Hepatocyte (in vitro differentiated cells): ENCODE measurements at regions not wholly inside any gene's neighbourhood (a gene's known extent, or its start where the extent isn't known, plus 50 kb on each side); places are given as distances from the start of the nearest gene placed in this dataset.

Experiments
- EZH2 ChIP-seq: fragments of 200-600 bp; sonication (generic); IDR thresholded peaks from 2 replicates; pipeline ENCODE4 v1.6.1; 2016; ENCODE audit warnings: antibody characterized with exemption, mild to moderate bottlenecking, borderline replicate concordance
- EZH2phosphoT487 ChIP-seq: fragments of 200-600 bp; sonication (generic); IDR thresholded peaks from one replicate; pipeline ENCODE4 v1.6.1; 2018; ENCODE audit warnings: antibody characterized with exemption, mild to moderate bottlenecking, low read depth, moderate library complexity; ENCODE audit not compliant: unreplicated experiment, severe bottlenecking
- TF ChIP-seq, protein P1 (sequence below): fragments of 200-600 bp; sonication (generic); IDR thresholded peaks from 2 replicates; pipeline ENCODE4 v1.5.1; 2016; ENCODE audit warnings: antibody characterized with exemption, mild to moderate bottlenecking; ENCODE audit not compliant: poor library complexity

- TF ChIP-seq, protein P1, sequence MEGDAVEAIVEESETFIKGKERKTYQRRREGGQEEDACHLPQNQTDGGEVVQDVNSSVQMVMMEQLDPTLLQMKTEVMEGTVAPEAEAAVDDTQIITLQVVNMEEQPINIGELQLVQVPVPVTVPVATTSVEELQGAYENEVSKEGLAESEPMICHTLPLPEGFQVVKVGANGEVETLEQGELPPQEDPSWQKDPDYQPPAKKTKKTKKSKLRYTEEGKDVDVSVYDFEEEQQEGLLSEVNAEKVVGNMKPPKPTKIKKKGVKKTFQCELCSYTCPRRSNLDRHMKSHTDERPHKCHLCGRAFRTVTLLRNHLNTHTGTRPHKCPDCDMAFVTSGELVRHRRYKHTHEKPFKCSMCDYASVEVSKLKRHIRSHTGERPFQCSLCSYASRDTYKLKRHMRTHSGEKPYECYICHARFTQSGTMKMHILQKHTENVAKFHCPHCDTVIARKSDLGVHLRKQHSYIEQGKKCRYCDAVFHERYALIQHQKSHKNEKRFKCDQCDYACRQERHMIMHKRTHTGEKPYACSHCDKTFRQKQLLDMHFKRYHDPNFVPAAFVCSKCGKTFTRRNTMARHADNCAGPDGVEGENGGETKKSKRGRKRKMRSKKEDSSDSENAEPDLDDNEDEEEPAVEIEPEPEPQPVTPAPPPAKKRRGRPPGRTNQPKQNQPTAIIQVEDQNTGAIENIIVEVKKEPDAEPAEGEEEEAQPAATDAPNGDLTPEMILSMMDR, result no peak
- TF ChIP-seq EZH2phosphoT487, result no peak
- no peak for TF ChIP-seq EZH2
These were observed 368.8 kb downstream of the ALG10 start for GRCh38 chr12:34390846-34391700.
